ENCODE measurements at regions not wholly inside any gene's neighbourhood (a gene's known extent, or its start where the extent isn't known, plus 50 kb on each side); places are given as distances from the start of the nearest gene placed in this dataset.

GRCh38 chr6:40892223-40892622 is 146.8 kb downstream of the UNC5CL start:
- DNase-seq (ENCODE audit: low read depth in 2 of 2): no peak
- H3K4me2 ChIP-seq (ENCODE audit: extremely low read depth, insufficient read depth, low read length): no peak overlapping the region
- H2AFZ ChIP-seq (ENCODE audit: low read length): no peak overlapping the region
- no peaks in the 10 kb centered on the region for H4K20me1 ChIP-seq (ENCODE audit: control insufficient read depth, extremely low read depth, insufficient read depth, low read length)
- H3K4me3 ChIP-seq (replicated peaks in 1 of 4; ENCODE audit: control extremely low read depth in 1 of 4, insufficient read depth in 1 of 4, low read depth in 3 of 4, low read length in 4 of 4): no peak overlapping the region
- H3K27me3 ChIP-seq (ENCODE audit: control insufficient read depth, insufficient read depth, low read length): no peaks in the 10 kb centered on the region
- H3K27ac ChIP-seq (ENCODE audit: insufficient read depth, low read length): no peak overlapping the region
- no peaks in the 10 kb centered on the region for H3K36me3 ChIP-seq (ENCODE audit: control insufficient read depth, insufficient read depth, low read length)
- H3K4me1 ChIP-seq (ENCODE audit: control insufficient read depth, extremely low read depth, insufficient read depth, low read length): no peaks in the 10 kb centered on the region
- no peaks in the 10 kb centered on the region for H3K9me3 ChIP-seq (ENCODE audit: control insufficient read depth, insufficient read depth, low read depth, low read length)
- no peaks in the 10 kb centered on the region for H3K79me2 ChIP-seq (ENCODE audit: control insufficient read depth, insufficient read depth, low read length)
- TF ChIP-seq, protein P1, sequence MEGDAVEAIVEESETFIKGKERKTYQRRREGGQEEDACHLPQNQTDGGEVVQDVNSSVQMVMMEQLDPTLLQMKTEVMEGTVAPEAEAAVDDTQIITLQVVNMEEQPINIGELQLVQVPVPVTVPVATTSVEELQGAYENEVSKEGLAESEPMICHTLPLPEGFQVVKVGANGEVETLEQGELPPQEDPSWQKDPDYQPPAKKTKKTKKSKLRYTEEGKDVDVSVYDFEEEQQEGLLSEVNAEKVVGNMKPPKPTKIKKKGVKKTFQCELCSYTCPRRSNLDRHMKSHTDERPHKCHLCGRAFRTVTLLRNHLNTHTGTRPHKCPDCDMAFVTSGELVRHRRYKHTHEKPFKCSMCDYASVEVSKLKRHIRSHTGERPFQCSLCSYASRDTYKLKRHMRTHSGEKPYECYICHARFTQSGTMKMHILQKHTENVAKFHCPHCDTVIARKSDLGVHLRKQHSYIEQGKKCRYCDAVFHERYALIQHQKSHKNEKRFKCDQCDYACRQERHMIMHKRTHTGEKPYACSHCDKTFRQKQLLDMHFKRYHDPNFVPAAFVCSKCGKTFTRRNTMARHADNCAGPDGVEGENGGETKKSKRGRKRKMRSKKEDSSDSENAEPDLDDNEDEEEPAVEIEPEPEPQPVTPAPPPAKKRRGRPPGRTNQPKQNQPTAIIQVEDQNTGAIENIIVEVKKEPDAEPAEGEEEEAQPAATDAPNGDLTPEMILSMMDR (conservative IDR thresholded peaks at IDR 0.05 in 1 of 2, IDR thresholded peaks at IDR 0.05 in 1 of 2; ENCODE audit: low read depth in 1 of 2, low read length in 2 of 2): no peak
- no peak for TF ChIP-seq EZH2 (IDR thresholded peaks at IDR 0.05; ENCODE audit: low read length, missing control alignments)
- H3K9ac ChIP-seq (ENCODE audit: insufficient read depth, low read length): no peak overlapping the region

DNA sequence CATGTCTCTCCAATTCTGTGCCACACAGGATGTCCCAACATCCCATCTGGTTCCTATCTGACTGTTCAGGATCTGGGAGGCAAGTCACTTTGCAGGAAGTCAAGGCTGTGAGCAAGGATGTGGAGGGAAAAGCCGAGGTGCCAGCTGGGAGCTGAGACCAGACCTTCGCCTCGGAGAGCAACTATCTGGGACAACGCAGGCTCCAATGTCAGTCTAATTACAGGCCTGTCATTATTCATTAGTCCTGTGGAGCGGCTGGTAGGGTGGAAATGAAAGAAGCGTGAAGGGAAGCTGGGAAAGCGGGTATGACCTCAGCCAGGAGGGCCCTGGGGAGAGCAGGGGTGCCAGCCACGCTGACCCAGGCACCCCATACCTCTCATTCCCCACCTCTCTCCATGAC is 147.3 kb downstream of the UNC5CL start:
- no peaks in the 10 kb centered on the region for H3K79me2 ChIP-seq (ENCODE audit: control insufficient read depth, insufficient read depth, low read length)
- no peaks in the 10 kb centered on the region for H3K9me3 ChIP-seq (ENCODE audit: control insufficient read depth, insufficient read depth, low read depth, low read length)
- no peaks in the 10 kb centered on the region for H3K27me3 ChIP-seq (ENCODE audit: control insufficient read depth, insufficient read depth, low read length)
- no peak for DNase-seq (ENCODE audit: low read depth in 2 of 2)
- H3K9ac ChIP-seq (ENCODE audit: insufficient read depth, low read length): no peak overlapping the region
- TF ChIP-seq, protein P1 (conservative IDR thresholded peaks at IDR 0.05 in 1 of 2, IDR thresholded peaks at IDR 0.05 in 1 of 2; ENCODE audit: low read depth in 1 of 2, low read length in 2 of 2): no peak
- TF ChIP-seq EZH2 (IDR thresholded peaks at IDR 0.05; ENCODE audit: low read length, missing control alignments): no peak
- no peak overlapping the region for H3K4me2 ChIP-seq (ENCODE audit: extremely low read depth, insufficient read depth, low read length)
- no peak overlapping the region for H3K4me3 ChIP-seq (replicated peaks in 1 of 4; ENCODE audit: control extremely low read depth in 1 of 4, insufficient read depth in 1 of 4, low read depth in 3 of 4, low read length in 4 of 4)
- H4K20me1 ChIP-seq (ENCODE audit: control insufficient read depth, extremely low read depth, insufficient read depth, low read length): no peaks in the 10 kb centered on the region
- H3K36me3 ChIP-seq (ENCODE audit: control insufficient read depth, insufficient read depth, low read length): no peaks in the 10 kb centered on the region
- no peak overlapping the region for H2AFZ ChIP-seq (ENCODE audit: low read length)
- H3K27ac ChIP-seq (ENCODE audit: insufficient read depth, low read length): no peak overlapping the region
- H3K4me1 ChIP-seq (ENCODE audit: control insufficient read depth, extremely low read depth, insufficient read depth, low read length): no peaks in the 10 kb centered on the region

DNA sequence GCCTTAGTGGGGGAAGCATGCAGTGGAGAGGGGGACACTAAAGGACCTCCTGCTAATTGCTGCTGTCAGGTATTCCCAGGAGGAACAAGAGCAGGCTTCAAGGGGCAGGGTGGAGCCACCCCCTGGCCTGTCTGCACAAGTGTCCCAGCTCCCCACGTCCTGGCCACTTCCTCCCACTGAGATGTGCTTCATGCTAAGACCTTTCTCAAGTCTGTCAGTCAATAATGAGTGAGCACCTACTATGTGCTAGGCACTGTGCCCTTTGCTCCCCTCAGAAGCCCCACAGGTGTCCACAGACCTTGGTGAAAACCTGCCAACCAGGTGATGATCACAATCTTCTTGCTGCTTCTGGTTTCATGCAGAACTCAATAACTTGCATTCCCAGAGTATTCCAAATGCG is 147.9 kb downstream of the UNC5CL start:
- Histone ChIP-seq H4K20me1 (ENCODE audit: control insufficient read depth, extremely low read depth, insufficient read depth, low read length) (no peaks in the 10 kb centered on the region), H3K4me1 (ENCODE audit: control insufficient read depth, extremely low read depth, insufficient read depth, low read length) (no peaks in the 10 kb centered on the region), H3K79me2 (ENCODE audit: control insufficient read depth, insufficient read depth, low read length) (no peaks in the 10 kb centered on the region), H3K27me3 (ENCODE audit: control insufficient read depth, insufficient read depth, low read length) (no peaks in the 10 kb centered on the region), H3K36me3 (ENCODE audit: control insufficient read depth, insufficient read depth, low read length) (no peaks in the 10 kb centered on the region), H3K9ac (ENCODE audit: insufficient read depth, low read length) (no peak overlapping the region), H3K4me2 (ENCODE audit: extremely low read depth, insufficient read depth, low read length) (no peak overlapping the region), H3K27ac (ENCODE audit: insufficient read depth, low read length) (no peak overlapping the region), H3K9me3 (ENCODE audit: control insufficient read depth, insufficient read depth, low read depth, low read length) (no peaks in the 10 kb centered on the region), H2AFZ (ENCODE audit: low read length) (no peak overlapping the region), H3K4me3 (replicated peaks in 1 of 4; ENCODE audit: control extremely low read depth in 1 of 4, insufficient read depth in 1 of 4, low read depth in 3 of 4, low read length in 4 of 4) (no peak overlapping the region)
- no peak for TF ChIP-seq EZH2 (IDR thresholded peaks at IDR 0.05; ENCODE audit: low read length, missing control alignments)
- TF ChIP-seq, protein P1 (conservative IDR thresholded peaks at IDR 0.05 in 1 of 2, IDR thresholded peaks at IDR 0.05 in 1 of 2; ENCODE audit: low read depth in 1 of 2, low read length in 2 of 2): no peak
- no peak for DNase-seq (ENCODE audit: low read depth in 2 of 2)

Data from fibroblast of lung (primary cell).